ENCODE measurements at regions not wholly inside any gene's neighbourhood (a gene's known extent, or its start where the extent isn't known, plus 50 kb on each side); places are given as distances from the start of the nearest gene placed in this dataset.
"Not testable (repeated sequence)": the region's sequence is repeated elsewhere in the genome, so short reads cannot be mapped to it uniquely, and the experiment has no call there.

GRCh38 chr9:108049026-108049607 lies 559.5 kb upstream of the KLF4 start:
- DNase-seq: no peak

DNA sequence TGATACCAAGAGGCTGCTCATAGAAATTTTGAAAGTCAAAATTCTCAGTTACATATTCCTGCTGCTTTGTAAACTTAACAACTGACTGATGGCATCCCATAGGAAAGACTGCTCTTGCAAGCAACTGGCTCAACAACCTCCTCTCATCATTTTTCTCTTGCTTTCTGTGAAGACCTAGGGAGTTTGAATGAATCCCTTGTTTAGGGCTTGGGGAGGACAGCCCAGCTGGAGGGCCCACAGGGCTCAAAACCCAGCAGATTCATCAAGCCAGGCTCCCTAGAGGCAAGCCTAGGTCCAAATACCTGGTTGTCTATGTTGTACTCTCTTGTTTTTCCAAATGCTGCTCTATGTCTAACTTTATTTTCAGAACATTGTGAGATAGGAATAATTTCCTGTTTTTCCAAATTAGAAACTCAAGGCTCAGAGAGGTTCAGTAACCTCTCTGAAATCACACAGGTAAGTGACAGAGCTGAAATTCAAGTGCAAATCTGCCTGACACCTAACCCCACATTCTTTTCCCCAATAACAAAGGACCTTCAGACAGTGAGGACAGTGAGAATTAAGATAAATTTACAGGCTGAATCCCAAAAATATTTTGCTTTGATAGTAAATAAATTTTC lies 558.9 kb upstream of the KLF4 start:
- no peak for DNase-seq

GRCh38 chr9:108047777-108048176 lies 558.2 kb upstream of the KLF4 start:
- not testable (repeated sequence) for DNase-seq

- no peak for DNase-seq
Measured at GRCh38 chr9:108047264-108047663, 557.7 kb upstream of the KLF4 start.

GRCh38 chr9:108045851-108046250 lies 556.3 kb upstream of the KLF4 start:
- no peak for DNase-seq

GRCh38 chr9:108043585-108043984 lies 554.0 kb upstream of the KLF4 start:
- DNase-seq: no peak

- no peak for DNase-seq
Measured at GRCh38 chr9:108041551-108041950, 552.0 kb upstream of the KLF4 start.

- DNase-seq: no peak
Measured at GRCh38 chr9:108040783-108041182, 551.2 kb upstream of the KLF4 start.

- DNase-seq: no peak
Measured at GRCh38 chr9:108039493-108039892, 549.9 kb upstream of the KLF4 start.

DNA sequence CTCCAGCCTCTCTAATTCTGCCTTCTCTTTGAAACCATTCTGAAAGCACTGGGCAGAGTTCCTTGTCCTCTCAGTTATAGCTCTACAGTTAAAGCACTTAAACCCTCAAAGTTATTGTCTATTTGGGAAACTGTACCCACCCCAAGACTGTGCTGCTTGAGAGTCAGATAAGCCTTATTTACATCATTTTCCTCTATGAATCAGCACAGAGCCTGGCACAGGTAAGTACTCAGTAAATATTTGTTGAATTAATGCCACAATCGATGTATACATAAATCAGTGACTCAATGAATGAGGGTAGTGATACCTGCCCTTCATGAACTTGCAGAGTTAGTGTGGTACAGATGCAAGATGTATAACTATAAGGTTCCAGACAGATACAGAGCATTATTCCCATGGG lies 549.4 kb upstream of the KLF4 start:
- no peak for DNase-seq

- no peak for DNase-seq
Measured at GRCh38 chr9:108035487-108035886, 545.9 kb upstream of the KLF4 start.

- no peak for DNase-seq
Measured at GRCh38 chr9:108033976-108034964, 544.7 kb upstream of the KLF4 start.

- not testable (repeated sequence) for DNase-seq
Measured at GRCh38 chr9:108032079-108032478, 542.5 kb upstream of the KLF4 start.

DNA sequence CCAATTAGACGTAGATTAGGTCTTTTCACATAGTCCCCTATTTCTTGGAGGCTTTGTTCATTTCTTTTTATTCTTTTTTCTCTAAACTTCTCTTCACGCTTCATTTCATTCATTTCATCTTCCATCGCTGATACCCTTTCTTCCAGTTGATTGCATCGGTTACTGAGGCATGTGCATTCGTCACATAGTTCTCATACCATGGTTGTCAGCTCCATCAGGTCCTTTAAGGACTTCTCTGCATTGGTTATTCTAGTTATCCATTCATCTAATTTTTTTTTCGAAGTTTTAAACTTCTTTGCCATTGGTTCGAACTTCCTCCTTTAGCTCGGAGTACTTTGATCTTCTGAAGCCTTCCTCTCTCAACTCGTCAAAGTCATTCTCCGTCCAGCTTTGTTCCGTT lies 541.7 kb upstream of the KLF4 start:
- not testable (repeated sequence) for DNase-seq

- DNase-seq: not testable (repeated sequence)
Measured at GRCh38 chr9:108026718-108027117, 537.1 kb upstream of the KLF4 start.

- no peak for DNase-seq
Measured at GRCh38 chr9:108024604-108025003, 535.0 kb upstream of the KLF4 start.

DNA sequence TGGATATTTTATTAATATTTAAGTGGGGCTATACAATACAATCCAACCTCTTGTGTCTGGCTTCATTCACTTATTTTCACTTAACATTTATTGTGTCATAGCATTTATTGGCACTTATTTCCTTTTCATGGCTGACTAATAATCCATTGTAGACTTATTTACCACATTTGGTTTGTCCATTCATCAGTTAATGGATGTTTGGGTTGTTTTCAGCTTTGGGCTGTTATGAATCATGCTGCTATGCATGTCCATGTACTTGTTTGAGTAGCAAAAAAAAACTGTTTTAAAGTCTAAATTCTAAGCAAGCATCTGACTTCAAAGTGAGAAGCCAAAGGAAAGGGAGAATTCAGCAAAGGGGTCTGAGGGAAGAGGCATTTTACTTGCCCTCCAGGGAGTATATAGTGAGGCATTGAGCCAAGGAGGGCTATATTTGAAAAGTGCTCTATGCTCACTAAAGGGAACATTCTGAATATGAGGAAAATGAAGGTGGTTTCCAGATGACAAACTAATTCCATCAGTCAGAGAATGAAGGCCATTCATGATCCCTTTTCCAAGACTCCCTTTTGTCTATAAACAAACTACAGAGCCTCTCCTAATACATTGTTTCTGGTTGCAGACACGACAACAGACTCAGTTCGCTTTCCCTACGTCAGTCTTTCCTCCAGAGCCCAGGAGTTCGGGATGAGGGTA lies 532.8 kb upstream of the KLF4 start:
- no peak for DNase-seq

DNA sequence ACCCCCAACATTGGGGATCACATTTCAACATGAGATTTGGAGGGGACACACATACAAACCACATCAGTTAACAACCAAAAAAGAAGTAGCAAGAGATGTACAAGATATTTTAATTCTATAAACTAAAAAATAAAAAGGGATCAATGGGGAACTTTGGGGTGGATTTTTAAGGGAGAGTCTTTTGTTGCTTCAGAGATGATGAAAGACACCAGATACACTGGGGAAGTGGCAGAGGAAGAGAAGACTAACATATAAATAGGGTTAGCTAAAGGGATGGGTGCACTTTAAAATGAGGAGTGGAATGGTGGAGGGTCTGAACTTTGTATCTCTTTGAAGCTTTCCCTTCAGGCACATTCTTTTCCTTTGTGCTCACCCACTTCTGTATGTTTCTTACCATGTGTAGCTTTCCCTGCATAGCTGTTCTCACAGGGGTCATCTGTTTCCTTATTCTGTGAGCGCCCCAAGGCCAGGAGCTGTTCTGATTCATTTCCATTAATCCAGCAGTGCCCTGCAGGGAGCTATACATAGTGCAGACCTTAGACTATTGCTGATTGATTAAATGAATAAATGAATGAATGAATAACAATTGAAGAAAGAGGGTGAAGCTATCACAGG lies 531.6 kb upstream of the KLF4 start:
- no peak for DNase-seq

GRCh38 chr9:108019821-108020220 lies 530.3 kb upstream of the KLF4 start:
- DNase-seq: no peak

DNA sequence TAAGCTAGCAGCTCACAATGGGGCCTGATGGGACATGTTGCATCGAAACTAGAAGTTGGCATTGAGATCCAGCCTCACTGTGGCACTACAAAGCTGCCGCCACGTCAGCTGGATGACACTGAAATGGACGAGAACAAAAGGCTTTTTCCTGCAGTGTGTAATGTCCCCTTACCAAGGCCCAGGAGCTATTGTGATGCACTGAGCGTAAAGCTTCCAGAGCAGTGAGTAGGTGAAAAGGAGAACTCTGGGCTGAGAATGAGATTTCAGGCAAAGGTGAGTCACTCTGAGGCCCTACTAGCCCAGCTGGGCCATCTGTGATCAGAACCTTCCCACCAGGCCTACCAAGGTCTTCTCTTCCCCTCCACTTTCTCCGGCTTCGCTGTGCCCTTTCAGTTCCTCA lies 528.1 kb upstream of the KLF4 start:
- no peak for DNase-seq

DNA sequence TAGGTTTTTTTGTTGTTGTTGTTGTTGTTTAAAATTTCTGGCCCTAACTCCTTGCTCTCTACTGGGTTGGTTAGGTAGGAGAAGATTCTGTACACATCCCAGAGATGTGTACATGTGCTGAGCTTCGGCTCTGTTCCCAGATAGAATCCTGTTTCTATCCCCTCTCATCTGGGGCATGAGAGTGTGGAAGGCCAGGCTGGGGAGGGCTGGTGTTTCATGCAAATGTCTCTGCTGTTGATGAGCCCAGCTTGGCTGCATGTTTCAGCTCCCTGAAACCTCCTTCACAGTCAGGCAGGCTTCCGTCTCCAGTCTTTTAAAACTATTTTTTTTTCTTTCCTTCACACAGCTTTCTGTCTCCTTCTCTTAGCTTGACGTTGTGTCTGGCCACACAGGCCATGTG lies 526.9 kb upstream of the KLF4 start:
- no peak for DNase-seq

DNA sequence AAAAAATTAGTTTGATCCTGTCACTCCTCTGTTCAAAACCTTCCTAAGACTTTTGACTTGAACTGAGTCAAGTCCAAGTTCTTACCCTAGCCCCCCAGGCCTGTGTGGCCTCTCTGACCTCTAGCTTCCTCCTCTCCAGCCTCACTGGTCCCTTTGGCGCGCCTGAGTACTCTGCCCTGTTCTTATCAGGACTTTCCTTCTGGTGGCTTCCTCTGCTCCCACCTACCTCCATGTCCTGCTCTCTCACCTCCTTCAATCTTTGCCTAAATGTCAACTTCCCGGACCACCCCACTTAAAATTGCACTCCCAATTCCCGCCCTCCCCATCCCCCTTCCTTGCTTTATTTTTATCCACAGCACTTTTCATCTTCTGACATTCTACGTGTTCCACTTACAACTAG lies 526.1 kb upstream of the KLF4 start:
- DNase-seq: no peak

- DNase-seq: no peak
Measured at GRCh38 chr9:108014353-108014752, 524.8 kb upstream of the KLF4 start.
